ENCODE measurements at regions not wholly inside any gene's neighbourhood (a gene's known extent, or its start where the extent isn't known, plus 50 kb on each side); places are given as distances from the start of the nearest gene placed in this dataset.

GRCh38 chr10:65818990-65819389 lies 1106.8 kb upstream of the LRRTM3 start:
- DNase-seq: no peak

GRCh38 chr10:65827359-65827758 lies 1098.5 kb upstream of the LRRTM3 start:
- no peak for DNase-seq

GRCh38 chr10:65838811-65839210 lies 1087.0 kb upstream of the LRRTM3 start:
- DNase-seq: no peak

DNA sequence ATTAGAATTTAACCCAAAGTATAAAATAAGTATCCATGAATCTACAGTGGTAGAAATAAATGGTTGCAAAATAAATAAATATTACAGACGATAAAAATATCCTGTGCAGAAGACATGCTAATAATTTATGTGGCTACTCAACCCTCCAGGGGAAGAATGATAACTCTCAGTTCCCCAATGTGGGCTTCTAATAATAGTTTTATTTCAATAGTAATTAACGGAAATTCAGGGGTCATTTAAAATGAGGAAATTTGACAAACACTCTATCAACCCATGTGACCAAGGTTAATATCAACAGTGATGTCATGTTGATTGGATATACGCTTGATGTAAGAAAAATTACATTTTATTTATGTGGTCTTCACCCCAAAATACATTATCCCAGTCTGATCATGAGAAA lies 1082.6 kb upstream of the LRRTM3 start:
- DNase-seq: no peak

- DNase-seq: no peak
Measured at GRCh38 chr10:65845916-65846315, 1079.9 kb upstream of the LRRTM3 start.

DNA sequence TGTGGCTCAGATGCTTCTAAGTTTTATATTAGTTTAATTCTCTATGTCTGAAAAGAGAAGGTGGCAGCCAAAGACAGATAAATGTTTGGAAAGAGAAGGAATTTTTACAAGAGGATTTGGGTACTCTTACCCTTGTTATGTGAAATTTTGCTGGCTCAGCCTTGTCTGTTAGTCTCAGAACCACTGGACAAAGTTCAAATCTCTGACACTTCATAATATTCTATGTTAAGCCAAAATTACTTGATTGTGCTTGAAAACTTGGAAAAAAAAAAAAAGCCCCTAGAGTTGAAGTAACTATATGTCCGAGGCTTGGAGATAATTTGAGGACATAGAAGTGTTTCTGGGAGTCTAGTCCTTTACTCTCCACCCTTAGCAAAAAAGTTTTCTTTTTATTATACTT lies 1079.3 kb upstream of the LRRTM3 start:
- no peak for DNase-seq

GRCh38 chr10:65846949-65847348 lies 1078.9 kb upstream of the LRRTM3 start:
- DNase-seq: no peak

DNA sequence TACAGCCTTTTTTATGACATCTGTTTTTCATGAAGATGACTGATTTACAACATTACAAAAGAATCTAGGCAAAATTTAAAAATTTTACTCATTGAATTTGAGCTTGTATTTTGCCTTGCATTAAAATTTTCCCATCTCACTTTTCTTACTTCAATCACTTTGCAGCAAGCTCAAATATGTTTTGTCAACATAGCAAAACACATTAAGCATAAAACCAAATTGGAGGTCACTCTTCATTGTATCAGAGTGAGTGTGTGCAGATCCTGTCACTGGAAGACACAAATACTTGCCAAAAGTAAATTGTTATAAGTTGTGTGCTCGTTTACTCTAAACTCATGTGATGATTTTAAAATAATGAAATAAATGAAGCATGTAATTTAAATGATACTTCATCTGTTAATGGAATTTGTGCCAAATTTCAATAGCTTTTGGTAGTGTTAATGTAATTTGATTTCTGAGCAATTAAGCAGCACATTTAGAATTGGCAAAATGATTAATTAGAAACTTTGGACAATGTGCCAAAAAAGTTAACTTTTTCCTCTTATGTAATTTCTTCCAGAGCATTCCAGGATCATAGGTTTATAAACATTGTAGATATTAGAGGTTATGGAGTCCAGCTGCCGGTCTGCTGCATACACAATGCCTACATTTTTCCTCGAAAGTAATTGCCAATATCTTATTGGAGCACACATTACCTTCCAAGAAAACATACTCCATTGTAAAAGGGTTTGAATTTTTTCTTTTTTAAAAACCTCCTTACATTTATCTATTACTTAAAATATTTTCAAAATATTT lies 1078.2 kb upstream of the LRRTM3 start:
- DNase-seq: no peak

DNA sequence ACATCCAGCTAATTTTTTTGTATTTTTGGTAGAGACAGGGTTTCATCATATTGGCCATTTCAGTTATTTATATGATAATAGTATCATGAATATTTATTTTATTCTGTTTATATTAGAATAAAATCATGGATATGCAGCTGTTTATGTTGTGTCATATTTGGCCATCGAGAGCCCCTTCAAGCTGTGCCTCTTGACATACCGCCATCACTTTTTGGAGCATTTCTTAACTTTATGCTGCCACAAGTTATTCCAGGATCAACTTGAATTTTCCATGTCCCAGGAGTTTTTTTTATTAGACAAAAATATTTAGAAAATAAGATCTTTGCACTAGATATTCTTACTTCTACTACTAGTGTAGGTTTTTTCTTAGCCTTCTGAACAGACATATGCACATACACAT lies 1067.0 kb upstream of the LRRTM3 start:
- no peak for DNase-seq

DNA sequence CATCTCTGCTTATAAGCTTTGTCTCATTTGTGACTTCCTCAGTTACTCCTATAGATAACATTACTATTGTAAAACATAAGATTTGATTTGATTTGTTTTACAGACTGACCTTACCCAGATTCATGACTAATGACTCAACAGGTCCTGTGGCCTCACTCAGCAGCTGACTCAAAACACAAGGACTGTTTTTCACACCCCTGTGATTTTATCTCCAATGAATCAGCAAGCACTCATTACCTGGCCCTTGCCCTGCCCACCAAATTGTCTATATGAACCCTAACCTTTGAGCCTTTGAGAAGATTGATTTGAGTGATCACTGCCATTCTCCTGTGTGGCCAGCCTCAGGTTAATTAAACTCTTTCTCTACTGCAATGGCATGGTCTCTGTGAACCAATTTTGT lies 1064.6 kb upstream of the LRRTM3 start:
- DNase-seq: peak; percentile 22
